HUDEP-2 (cell line): ENCODE measurements at regions not wholly inside any gene's neighbourhood (a gene's known extent, or its start where the extent isn't known, plus 50 kb on each side); places are given as distances from the start of the nearest gene placed in this dataset.

ENCODE experiments used
- DNase-seq, 76 experiments: peaks; one replicate each; lab custom pipeline; 2025; ENCODE audit not compliant: unreplicated experiment in 76 of 76; lab: John Stamatoyannopoulos, UW

DNA sequence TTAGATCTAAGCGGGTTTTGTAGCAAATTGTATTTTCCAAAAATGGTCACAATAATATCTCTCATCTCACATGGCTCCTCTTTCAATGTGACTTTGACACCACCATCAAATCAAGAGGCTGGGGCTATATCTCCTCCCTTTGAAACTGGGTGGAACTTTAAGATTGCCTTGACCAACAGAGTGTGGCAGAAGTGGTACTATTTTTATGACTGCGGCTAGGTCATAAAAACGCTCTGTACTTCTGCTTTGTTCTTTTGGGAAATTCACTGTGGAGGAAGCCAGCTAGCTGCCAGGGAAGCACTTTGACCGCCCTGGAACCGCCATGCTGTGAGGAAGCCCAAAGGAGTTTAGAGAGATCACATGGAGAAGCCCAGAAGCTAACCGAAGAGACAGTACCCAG, 50.7 kb upstream of the ACOT11 start:
- DNase-seq, result no peak

DNA sequence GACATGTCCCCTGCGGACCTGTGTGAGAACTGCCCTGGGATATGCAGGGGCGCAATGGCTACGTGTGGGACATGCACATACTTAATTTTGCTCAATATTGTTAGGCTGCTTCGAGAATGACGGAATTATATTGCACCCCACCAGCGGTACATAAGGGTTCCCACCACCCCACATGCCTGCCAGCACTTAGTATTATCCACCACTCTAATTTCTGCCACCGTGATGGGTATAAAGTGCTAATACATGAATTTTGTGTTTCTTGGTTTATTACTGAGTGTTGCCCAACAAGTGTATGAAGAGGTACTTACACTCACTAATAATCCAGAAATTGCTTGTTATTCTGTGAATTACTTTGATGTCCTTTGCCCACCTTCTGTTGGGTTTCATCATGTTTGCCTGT, 52.1 kb upstream of the ACOT11 start:
- DNase-seq, result no peak

DNA sequence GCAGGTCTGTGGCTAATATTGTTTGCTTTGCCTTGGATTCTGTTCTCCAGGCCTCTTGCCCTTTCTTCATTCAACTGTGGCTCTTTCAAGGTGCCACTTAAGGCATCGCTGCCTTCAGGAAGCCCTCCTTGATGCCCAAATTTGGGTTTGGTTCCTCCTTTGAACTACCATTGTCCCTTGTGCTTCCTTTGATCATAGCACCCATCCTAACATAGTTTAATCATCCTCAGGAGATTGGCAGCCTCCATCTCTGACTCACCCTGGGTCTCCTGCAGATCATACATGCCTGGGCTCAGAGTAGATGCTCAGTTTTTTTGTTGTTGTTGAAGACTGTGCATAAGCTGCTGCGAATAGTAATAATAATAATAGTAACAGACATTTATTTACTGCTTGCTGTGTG, 54.4 kb upstream of the ACOT11 start:
- DNase-seq, result no peak

DNA sequence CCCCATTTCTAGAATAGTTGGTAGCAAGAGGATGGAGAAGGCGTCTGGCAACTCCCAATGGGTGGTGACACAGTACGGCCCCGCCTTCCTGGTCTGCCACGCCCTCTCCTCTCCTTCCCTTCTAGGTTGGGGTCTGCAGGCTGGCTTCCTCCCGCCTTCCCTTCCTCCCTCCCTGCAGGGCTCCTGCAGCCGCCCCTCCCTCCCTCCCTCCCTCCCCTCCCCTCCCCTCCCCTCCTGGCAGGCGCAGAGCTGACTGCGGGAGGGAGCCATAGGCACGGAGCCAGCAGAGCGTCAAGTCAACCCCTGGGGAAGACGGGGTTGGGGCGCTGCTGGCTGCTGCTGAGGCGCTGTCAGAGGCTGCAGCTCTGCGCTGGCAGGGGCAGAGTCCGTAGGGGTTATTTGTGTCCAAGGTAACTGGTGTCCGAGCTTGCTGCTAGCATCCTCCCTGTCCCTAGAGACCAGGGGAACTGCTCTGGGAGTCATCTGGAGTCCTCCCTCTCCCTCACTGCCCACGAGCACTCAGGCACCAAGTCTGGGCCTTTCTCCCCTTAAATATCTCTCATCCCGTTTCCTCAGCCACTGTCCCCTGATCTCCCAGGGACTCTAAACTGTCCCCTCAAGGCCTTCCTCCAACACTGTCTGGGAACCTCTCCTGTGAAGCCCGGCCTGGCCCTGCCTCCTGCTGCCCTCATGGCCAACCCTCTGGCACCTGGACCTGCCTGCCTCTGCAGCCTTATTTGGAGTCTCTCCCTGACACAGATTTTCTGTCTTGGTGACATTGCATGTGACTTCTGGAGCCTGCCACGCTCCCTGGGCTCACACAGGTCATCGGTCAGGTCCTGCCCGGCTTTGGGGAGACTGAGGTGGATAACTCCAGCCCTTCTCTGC, 57.4 kb upstream of the ACOT11 start:
- DNase-seq, result no peak

DNA sequence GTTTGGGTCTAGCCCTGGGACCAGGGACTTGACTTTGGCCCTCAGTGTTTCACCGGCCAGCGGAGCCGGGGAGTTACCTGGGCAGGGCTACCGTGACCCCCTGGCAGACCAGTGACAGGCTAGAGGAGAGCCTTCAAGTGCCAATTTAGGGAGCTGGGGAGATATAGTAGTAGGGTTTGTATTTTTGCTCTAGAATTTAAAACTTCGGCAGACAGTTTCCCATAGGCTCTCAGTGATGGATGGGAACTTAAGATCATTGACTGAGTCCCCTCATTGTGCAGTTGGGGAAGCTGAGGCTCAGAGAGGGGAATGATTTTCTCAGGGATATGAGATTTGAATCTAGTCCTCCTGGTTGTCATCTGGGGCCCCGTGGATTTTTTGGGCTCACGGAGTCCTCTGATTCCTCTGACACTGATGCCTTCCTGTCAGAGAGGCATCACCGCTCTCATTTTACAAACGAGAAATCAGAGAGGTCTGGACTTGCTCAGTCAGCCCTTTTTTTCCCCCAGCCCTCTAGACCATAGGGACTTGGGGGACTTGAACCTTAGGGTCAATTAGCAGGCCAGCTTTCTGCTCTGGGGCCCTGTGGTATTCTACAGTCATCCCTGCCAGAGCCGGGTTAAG, 58.3 kb upstream of the ACOT11 start:
- DNase-seq, result no peak

DNA sequence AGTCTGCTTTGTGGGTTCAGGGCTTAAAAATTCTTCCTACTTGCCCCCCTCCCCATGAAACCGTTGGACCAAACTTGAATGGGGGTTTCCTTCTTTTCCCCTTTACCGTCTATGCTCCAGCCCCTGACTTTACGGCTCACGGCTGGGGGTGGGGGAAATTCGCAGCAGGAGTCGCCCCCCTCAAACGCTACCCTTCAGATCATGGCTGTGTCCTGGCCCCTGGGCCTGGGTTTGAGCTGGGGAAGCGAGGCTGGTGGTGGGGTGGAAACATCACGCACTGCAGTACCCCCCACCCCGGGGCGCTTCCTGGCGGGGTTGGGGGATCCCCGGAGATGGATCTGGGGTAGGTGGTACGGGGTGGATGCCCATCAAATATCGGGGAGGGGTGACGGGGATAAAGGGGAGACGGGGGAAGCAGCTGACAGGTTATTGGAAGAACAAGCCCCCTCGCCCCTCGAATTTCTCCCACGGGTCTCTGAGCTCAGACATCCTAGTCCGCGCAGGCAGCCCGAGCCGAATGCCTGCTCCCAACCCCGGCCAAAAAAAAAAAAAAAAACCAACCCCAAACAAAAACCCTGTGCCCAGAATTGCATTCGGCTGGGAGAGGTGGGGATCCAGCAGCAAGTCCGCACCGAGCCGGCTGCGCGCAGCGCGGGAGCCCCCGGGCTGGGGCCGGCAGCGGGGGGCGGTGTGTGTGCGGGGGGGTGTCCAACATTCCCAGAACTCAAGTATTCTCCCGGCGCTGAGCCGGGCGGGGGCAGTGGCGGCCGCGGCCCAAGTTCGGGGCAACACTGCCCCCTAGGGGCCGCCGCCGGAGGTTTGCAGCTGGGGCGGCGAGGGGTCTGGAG, 59.0 kb upstream of the ACOT11 start:
- peak in 54 of 76 experiments; percentile 22 to 78 (median 56) for DNase-seq

DNA sequence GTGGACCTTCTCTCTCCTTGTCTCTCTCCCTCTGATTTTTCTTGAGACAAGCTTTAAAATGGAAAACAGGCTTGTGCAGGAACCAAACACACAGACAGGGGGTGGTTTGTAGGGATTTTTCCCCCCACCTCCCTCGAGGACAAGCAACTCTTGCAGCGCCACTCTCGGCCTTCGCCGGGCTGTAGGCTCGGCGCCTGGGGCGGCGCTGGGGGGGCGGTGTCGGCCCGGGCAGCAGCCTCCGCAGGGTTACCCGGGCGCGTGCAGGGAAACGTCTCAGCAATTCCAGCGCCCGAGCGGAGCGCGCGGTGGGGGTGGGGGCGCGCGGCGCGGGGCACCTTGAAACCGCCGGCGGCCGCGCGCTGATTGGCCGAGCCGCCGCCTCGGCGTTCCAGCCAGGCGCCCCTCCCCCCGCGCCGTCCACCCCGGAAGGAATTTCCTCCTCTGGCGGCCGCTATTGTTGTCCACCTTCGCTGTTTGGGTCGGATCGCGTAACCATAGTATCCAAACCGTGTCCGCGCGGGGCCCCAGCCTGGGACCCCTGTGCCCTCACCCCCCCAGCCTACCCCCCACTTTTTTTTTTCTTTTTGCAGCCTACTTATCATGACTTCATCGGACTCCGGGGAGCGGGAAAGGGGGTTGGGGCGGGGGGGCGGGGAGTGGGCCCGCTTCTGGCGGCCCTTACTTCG, 59.8 kb upstream of the ACOT11 start:
- peak in 74 of 76 experiments; percentile 28 to 91 (median 79) for DNase-seq

DNA sequence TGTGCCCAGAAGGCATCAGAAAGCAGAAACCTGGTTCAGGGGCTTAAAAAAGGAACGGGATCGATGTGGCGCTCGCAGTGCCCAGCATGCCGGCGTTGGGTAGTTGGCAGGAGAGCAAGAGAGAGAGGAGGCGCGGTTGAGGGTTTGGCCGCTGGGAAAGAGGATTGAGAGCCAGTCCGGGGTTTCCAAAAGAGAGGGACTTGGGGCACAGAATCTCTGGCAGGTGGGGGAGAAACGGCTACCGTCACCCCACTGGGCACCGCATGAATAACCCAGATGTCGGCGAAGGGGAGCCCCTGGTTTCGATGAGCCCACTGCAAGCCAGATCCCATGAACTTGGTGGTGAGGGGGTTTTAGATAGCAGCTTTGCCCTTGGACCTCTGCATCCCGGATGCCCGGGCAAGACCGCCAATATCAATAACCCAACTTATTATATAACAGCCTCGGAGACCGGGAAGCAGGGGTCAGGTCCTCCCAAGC, 60.4 kb upstream of the ACOT11 start:
- DNase-seq, result no peak

DNA sequence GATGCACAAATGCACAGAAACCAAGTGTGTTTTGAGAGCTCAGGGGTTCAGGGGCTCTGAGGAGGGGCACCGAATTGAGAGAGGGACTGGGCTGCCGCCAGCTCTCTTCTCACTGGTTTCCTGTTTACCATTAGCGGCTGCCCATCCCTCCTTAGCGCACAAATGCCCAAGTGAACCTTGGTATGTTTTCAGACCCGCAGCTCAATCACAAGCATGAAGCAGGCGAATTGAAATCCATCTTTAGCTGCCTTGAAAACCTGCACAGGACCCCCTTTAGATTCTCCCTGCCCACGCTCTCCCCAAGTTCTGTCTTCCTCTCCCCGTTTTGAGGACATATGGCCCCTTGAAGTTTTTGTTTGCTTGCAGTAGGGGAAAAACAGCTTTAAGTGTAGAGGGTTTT, 61.1 kb upstream of the ACOT11 start:
- no peak for DNase-seq

DNA sequence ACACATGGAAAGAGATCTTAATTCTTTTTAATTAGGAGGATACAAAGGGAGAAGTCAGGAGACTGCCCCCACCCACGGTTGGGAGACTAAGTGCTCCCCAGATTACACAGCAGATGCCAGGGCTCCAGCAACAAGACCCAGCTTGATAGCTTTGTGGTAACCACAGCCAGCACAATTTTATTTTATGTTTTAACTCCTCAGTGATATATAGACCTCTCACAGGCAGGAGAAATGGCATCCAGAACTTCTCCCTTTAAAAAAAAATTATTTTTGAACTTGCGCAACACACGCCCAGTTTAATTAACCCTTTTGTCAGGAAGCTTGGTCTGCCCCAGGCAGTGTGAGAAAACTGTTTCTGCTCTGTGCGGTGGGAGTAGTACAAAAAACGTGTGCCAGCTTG, 62.6 kb upstream of the ACOT11 start:
- DNase-seq, result no peak

DNA sequence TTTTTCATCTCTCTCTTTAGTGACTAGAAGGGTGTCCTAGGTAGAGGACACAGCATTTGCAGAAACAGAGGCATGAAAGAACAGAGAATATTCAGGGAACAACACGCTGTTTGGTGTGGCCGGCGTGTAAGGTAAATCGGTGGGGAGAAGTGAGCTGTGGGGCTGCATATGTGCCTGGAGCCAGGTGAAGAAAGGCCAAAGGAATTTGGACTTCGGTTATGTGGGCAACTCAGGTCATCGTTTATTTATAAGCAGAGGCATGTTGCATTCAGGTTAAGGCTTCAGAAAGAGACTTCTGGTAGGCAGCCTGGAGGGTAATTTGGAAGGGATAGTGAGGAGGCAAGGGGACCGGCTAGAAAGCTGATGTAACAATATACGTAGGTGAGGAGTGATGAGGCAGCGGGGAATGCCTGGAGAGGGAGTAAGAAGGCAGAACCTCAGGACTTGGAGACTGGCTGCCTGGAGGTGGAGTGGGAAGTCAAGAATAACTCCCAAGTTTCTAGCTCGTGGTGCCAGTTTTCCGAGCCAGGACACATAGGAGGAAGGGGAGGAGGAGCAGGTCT, 64.1 kb upstream of the ACOT11 start:
- no peak for DNase-seq

DNA sequence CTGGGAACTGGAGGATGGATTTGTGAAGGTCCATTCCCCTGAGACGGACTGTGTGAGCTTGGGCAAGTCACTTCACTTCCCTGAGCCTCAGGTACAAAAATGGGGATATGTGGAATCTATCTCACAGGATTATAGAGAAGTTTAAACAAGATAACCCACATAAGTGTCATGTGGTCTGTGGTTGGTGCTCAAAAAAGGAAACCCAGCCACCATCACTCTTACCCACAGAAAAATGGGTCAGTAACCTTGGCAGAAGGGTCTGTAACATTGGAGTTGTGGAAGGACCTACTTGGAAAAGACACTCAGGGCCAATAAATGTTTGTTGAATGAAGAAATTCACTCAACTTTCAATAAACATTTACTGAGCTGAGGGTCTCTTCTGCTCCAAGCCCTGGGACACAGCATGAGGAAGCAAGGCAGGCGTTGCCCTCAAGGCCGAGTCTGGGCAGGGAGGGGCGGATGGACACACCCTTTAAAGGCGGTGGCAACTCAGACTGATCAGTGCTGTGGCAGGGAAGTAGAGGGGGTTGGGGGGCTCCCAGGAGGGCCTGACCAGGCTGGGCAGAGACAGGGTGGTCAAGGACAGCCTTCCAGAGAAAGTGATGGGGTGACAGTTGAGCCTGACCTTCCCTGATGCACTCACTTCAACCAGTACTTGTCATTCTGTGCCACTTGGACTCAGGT, 66.7 kb upstream of the ACOT11 start:
- peak in 34 of 76 experiments; percentile 7 to 61 (median 24) for DNase-seq

DNA sequence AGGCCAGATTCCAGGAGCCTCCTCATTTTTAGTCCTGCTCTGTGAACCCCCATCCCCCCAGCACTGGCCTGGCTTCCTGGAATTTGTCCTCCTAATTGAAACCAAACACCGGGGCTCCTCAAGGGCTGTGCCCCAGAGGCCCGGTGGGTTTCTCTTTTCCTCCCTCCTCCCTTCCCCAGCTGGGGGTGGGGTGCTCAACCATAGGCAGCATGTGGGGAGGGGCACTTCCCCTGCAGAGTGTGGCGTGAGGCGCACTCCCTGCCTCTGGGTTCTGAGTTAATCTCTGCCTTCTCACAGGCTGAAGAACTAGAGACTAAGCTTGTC, 67.5 kb upstream of the ACOT11 start:
- DNase-seq, result no peak

DNA sequence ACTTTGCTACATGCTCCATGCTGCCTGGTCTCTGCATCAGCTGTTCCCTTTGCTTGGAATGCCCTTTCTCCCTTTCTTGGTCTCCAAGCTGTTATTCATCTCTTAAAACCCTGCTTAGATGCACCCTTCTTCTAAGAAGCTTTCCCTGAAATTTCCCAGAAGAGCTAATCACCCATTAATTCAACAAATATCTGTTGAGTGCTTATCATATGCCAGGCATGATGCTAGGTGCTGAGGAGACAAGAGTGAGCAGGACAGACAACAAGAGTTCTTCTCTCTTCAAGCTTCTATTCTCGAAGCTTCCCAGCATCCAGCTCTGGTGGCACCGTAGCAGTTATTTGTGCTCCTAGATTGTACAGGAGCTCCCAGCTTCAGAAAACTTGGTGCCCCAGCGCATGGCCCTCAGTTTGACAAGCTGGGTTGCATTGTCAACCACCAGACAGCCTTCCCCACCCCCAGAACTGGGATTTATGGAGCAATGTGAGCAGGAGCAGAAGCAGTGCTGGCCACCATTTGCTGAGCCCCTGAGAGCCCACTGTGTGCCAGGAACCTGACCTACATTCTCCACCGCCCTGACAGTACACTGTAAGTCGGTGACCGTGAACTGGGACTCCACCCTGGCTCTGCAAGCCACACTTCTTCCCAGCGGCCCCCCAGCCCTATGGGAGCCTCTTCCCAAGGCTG, 68.0 kb upstream of the ACOT11 start:
- peak in 3 of 76 experiments; percentile 8 to 21 (median 16) for DNase-seq

DNA sequence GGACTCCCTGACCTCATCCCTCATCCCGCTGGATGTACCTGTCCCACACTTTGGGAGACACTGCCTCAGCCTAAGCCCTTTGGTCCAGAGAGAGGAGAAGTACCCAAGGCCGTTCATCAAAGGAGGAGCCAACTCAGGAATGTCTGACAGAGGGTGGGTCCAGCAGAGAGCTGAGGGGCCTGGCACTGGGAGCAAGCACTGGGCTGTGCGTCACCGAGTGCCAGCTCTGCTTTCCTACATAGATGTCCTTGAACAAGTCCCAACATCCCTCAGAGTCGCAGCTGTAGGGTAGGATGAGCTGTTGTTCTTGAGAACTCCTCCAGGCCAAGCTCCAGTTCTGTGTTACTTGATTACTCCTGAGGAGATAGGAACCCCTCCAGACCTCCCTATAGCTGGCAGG, 68.8 kb upstream of the ACOT11 start:
- no peak for DNase-seq

DNA sequence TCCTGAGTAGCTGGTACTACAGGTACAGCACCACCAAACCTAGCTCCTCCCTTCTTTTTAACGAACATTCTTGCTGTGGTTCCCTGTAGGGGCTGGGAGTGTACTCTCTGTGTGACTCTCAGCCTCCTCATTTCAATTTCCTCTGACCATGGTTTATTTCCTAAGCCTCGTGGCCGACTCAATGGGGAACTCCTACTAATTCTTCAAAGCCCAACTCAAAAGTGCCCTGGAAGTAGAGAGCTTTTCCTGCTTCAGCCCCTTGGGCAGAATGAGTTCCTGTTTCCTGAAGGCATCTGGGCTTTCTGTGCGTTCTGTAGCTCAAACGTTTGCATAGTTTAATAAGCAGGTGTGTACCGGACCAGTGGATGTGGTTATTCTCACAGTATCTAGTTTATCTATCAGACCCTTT, 70.9 kb upstream of the ACOT11 start:
- no peak for DNase-seq

DNA sequence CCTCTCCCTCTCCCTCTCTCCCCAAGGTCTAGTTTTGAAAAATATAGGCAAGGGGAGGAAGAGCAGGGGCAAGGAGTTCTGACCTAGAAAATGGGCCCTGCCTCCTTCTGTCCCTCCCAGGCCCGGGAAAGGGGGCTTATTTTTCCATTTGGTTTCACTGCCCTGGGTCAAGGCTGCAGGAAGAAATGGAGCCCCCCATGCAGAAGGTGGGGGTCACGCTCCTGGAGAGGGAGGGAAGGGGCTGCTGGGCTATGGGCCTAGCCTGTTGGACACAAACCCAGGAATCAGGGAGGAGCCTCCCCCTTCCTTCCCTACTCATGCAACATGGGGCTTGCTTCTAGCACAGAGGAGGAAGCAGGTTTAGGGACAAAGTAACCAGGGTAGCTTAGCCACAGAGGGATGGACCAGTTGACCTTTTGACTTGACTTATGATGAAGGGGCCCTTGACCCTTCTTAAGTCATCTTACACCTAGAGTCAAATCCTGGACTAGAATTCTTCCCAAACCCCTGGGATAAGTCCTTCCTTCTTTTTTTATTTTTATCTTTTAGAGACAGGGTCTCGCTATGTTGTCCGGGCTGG, 70.4 kb upstream of the SSBP3 start:
- DNase-seq, result no peak

DNA sequence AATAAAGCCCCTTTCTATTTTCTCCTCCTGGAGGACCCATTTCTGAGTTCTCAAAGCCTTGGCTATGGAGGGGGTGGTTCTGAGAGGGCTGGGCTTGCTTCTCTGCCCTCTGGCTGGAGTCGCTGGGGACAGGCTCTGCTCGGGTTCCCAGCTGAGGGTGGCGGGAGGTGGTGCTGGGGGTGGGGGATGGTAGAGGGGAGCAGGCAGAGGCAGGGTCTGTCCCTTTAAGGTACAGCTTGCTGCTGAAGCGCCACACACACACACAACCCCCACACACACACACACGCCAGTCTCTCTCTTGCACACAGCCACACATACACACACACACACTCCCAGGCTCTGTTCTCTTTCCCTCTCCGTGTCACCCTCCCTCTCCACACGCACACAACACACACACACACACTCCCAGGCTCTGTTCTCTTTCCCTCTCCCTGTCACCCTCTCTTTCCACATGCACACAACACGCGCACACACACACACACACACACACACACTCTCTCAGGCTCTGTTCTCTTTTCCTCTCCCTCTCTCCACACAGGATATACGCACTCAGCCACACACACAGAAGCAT, 69.8 kb upstream of the SSBP3 start:
- DNase-seq, result no peak
